K562 (cell line): ENCODE measurements at regions not wholly inside any gene's neighbourhood (a gene's known extent, or its start where the extent isn't known, plus 50 kb on each side); places are given as distances from the start of the nearest gene placed in this dataset.

ENCODE experiments used
- ATAC-seq: fragments of 200-7000 bp; cut with Tn5 transposase; 3 replicates; pipeline ENCODE4 v1.9.1; 2020; ENCODE audit warnings: moderate library complexity
- BruUV-seq: library from RNA; stranded (reverse); fragments of 400-500 nt; replicated peaks from 2 replicates; lab custom pipeline; 2021; lab: Mats Ljungman, UMichigan
- CTCF ChIA-PET: fragments of 300-600 bp; formaldehyde crosslinking; extraction: SDS; loops from one replicate; lab custom pipeline; 2021; ENCODE audit warnings: low intra/inter-chr PET ratio; lab: Yijun Ruan, JAX
- POLR2A ChIA-PET: fragments of 300-600, 350-650 bp; sonication (Branson Sonifier 250); formaldehyde crosslinking; extraction: SDS; loops from one replicate; lab custom pipeline; 2021; ENCODE audit warnings: antibody characterized with exemption, inconsistent platforms; lab: Yijun Ruan, JAX
- DNase-seq, 4 experiments: peaks; one replicate each; pipeline versions ENCODE4 v3.0.0 to v3.0.0-alpha.2; 2011 to 2018; ENCODE audit warnings: low spot score in 3 of 4, mixed read lengths in 3 of 4; ENCODE audit errors: extremely low read depth in 1 of 4
- FAIRE-seq: peaks from 2 replicates; lab custom pipeline; 2011; peaks lifted over from hg19 to GRCh38; lab: Jason Lieb, UNC
- H2AFZ ChIP-seq: 2 replicates; pipeline ENCODE4 v1.6.0; 2011; ENCODE audit warnings: low read depth, low read length, control low read depth, inconsistent platforms
- H3K27ac ChIP-seq: fragments of 200-600 bp; 3 replicates; pipeline ENCODE4 v1.8.0; 2011; ENCODE audit warnings: low read depth, mild to moderate bottlenecking, control low read depth, inconsistent platforms, low read length, moderate library complexity, mixed read lengths; ENCODE audit errors: extremely low read depth
- H3K27me3 ChIP-seq, 2 experiments: fragments of 300-600 bp in 1 of 2; 2 replicates in 1 of 2; 3 replicates in 1 of 2; pipeline versions ENCODE4 v1.6.0 to v1.8.0; 2011; ENCODE audit warnings: inconsistent platforms in 2 of 2, low read length in 2 of 2, mild to moderate bottlenecking in 1 of 2, mixed read lengths in 1 of 2, moderate library complexity in 1 of 2; ENCODE audit not compliant: control insufficient read depth in 2 of 2, insufficient read depth in 2 of 2
- H3K36me3 ChIP-seq: fragments of 300-600 bp; 3 replicates; pipeline ENCODE4 v1.8.0; 2011; ENCODE audit warnings: mild to moderate bottlenecking, low read length, inconsistent platforms; ENCODE audit not compliant: control insufficient read depth, insufficient read depth
- H3K4me1 ChIP-seq, 2 experiments: fragments of 200-600 bp in 1 of 2; replicated peaks in 1 of 2; 2 replicates in 1 of 2; 3 replicates in 1 of 2; pipeline versions ENCODE4 v1.5.1 to v1.8.0; 2011; ENCODE audit warnings: inconsistent platforms in 2 of 2, low read length in 2 of 2, mild to moderate bottlenecking in 1 of 2, mixed read lengths in 1 of 2, moderate library complexity in 1 of 2; ENCODE audit not compliant: control insufficient read depth in 2 of 2, insufficient read depth in 2 of 2
- H3K4me2 ChIP-seq: 2 replicates; pipeline ENCODE4 v1.6.1; 2011; ENCODE audit warnings: low read length, control low read depth, inconsistent platforms, mixed read lengths; ENCODE audit not compliant: insufficient read depth
- H3K4me3 ChIP-seq: fragments of 200-600 bp; sonication (generic), shearing (Covaris generic); 2 replicates; pipeline ENCODE4 v1.5.1; 2016; ENCODE audit warnings: control low read depth, inconsistent platforms
- H3K79me2 ChIP-seq: fragments of 200-600 bp; 3 replicates; pipeline ENCODE4 v1.8.0; 2011; ENCODE audit warnings: low read length, inconsistent platforms; ENCODE audit not compliant: control insufficient read depth, insufficient read depth
- H3K9ac ChIP-seq, 2 experiments: 2 replicates each; pipeline versions ENCODE4 v1.6.0 to v1.6.1; 2011; ENCODE audit warnings: low read depth in 2 of 2, low read length in 2 of 2, control low read depth in 1 of 2, inconsistent platforms in 1 of 2, mild to moderate bottlenecking in 1 of 2, mixed read lengths in 1 of 2; ENCODE audit not compliant: insufficient read depth in 1 of 2
- H3K9me1 ChIP-seq: one replicate; pipeline ENCODE4 v1.6.0; 2011; ENCODE audit warnings: inconsistent platforms, mild to moderate bottlenecking, low read length, moderate library complexity; ENCODE audit not compliant: control insufficient read depth, insufficient read depth
- H3K9me3 ChIP-seq: replicated peaks from 2 replicates; pipeline ENCODE4 v1.5.1; 2011; ENCODE audit warnings: low read depth, low read length, inconsistent platforms; ENCODE audit not compliant: control insufficient read depth, insufficient read depth
- H4K20me1 ChIP-seq: replicated peaks from 2 replicates; pipeline ENCODE4 v1.6.1; 2011; ENCODE audit warnings: low read length, inconsistent platforms, mixed read lengths; ENCODE audit not compliant: control insufficient read depth, insufficient read depth
- ARNT ChIP-seq, 2 experiments: fragments of 450-650 bp; IDR thresholded peaks; 2 replicates each; pipeline ENCODE4 v1.6.1; 2016; ENCODE audit warnings: mild to moderate bottlenecking in 1 of 2
- BRD9 ChIP-seq: fragments of 450-650 bp; IDR thresholded peaks from 2 replicates; pipeline ENCODE4 v1.6.1; 2018; ENCODE audit warnings: low read depth; ENCODE audit not compliant: partially characterized antibody
- HSF4 ChIP-seq: fragments of 250-450 bp; sonication (Bioruptor Pico); IDR thresholded peaks from 2 replicates; pipeline ENCODE4 v2.1.2; 2022; ENCODE audit warnings: mild to moderate bottlenecking, moderate library complexity, borderline replicate concordance
- SMAD1 ChIP-seq: fragments of 150-350 bp; IDR thresholded peaks from 2 replicates; pipeline ENCODE4 v1.6.1; 2014; ENCODE audit warnings: low read length, low read depth; ENCODE audit not compliant: partially characterized antibody
- ZNF174 ChIP-seq: fragments of 250-450 bp; sonication (Bioruptor Pico); IDR thresholded peaks from 2 replicates; pipeline ENCODE4 v1.4.0; 2020; ENCODE audit warnings: mild to moderate bottlenecking
- WGBS: fragments of 100-300 bp; shearing (Covaris generic); methylation state at CpG from one replicate; pipeline ENCODE4 v1.1.6; 2016; ENCODE audit warnings: low coverage, mixed read lengths; ENCODE audit not compliant: insufficient coverage; ENCODE audit errors: missing lambda C conversion rate; 5-methylcytosine and 5-hydroxymethylcytosine counted together
- in situ Hi-C: fragments of 300-500 bp; cut with MboI; formaldehyde crosslinking; loops from 4 replicates; pipeline ENCODE4 v1.15.0; 2018; ENCODE audit warnings: inconsistent platforms, mixed read lengths
- intact Hi-C: fragments of 100-400 bp; cut with micrococcal nuclease; formaldehyde crosslinking; loops from 2 replicates; pipeline ENCODE4 v1.14.2; 2022
- TF ChIP-seq, protein P1 (sequence below): fragments of 250-450 bp; sonication (Bioruptor Pico); IDR thresholded peaks from 2 replicates; pipeline ENCODE4 v1.5.0; 2020; ENCODE audit warnings: mild to moderate bottlenecking
- TF ChIP-seq, protein P2 (sequence below): fragments of 450-650 bp; formaldehyde crosslinking; conservative IDR thresholded peaks from 2 replicates; pipeline ENCODE4 v1.4.0; 2022; ENCODE audit warnings: mild to moderate bottlenecking, missing genetic modification characterization
- TF ChIP-seq, protein P3 (sequence below): sonication (generic); formaldehyde crosslinking; IDR thresholded peaks from 2 replicates; pipeline ENCODE4 v1.8.0; 2022; ENCODE audit warnings: missing genetic modification reagents, mild to moderate bottlenecking, moderate library complexity, borderline replicate concordance

DNA sequence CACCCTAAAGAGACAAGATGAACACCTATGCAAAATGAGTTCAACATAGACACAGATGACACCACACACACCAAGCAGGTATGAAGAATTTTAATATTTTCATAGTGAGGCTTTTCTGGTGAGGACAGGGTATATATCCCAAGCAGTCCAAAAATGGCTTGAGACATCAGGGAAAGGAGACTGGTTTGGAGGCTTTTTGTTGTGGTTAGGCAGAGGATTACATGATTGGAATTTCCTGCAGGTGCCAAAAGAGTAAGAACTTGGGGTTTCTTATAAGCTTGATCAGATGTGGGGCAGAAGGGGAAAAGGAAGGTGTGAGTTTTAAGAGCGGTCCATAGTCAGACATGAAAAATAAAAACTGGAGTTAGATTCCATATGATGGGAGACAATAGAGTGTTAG lies 420.8 kb upstream of the SLITRK1 start:
- no peak overlapping the region for H3K4me3 ChIP-seq
- DNase-seq: no peak
- H3K27me3 ChIP-seq: no peaks in the 10 kb centered on the region
- no peaks in the 10 kb centered on the region for H3K4me1 ChIP-seq
- H3K9ac ChIP-seq: no peak overlapping the region
- no peaks in the 10 kb centered on the region for H3K36me3 ChIP-seq
- no peak overlapping the region for H3K4me2 ChIP-seq
- no peak for FAIRE-seq
- no peaks in the 10 kb centered on the region for H3K79me2 ChIP-seq
- in situ Hi-C loops: no loop called here
- no peak overlapping the region for H3K27ac ChIP-seq
- TF ChIP-seq BRD9 (no peak), ZNF174 (CRISPR knock-in tag) (no peak), ARNT (IDR thresholded peaks at IDR 0.05) (no peak), SMAD1 (no peak), HSF4 (no peak)
- TF ChIP-seq, protein P1, sequence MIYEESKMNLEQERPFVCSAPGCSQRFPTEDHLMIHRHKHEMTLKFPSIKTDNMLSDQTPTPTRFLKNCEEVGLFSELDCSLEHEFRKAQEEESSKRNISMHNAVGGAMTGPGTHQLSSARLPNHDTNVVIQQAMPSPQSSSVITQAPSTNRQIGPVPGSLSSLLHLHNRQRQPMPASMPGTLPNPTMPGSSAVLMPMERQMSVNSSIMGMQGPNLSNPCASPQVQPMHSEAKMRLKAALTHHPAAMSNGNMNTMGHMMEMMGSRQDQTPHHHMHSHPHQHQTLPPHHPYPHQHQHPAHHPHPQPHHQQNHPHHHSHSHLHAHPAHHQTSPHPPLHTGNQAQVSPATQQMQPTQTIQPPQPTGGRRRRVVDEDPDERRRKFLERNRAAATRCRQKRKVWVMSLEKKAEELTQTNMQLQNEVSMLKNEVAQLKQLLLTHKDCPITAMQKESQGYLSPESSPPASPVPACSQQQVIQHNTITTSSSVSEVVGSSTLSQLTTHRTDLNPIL (CRISPR knock-in tag): no peak
- TF ChIP-seq, protein P2, sequence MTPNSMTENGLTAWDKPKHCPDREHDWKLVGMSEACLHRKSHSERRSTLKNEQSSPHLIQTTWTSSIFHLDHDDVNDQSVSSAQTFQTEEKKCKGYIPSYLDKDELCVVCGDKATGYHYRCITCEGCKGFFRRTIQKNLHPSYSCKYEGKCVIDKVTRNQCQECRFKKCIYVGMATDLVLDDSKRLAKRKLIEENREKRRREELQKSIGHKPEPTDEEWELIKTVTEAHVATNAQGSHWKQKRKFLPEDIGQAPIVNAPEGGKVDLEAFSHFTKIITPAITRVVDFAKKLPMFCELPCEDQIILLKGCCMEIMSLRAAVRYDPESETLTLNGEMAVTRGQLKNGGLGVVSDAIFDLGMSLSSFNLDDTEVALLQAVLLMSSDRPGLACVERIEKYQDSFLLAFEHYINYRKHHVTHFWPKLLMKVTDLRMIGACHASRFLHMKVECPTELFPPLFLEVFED (CRISPR knock-in tag): no peak
- TF ChIP-seq, protein P3, sequence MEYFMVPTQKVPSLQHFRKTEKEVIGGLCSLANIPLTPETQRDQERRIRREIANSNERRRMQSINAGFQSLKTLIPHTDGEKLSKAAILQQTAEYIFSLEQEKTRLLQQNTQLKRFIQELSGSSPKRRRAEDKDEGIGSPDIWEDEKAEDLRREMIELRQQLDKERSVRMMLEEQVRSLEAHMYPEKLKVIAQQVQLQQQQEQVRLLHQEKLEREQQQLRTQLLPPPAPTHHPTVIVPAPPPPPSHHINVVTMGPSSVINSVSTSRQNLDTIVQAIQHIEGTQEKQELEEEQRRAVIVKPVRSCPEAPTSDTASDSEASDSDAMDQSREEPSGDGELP (CRISPR knock-in tag): no peak
- no peak for ATAC-seq
- H3K9me3 ChIP-seq: no peaks in the 10 kb centered on the region
- WGBS: 20% methylated on average over 1 of the region's 1 CpG
- no peak overlapping the region for H2AFZ ChIP-seq
- ChIA-PET CTCF (no interaction called here), POLR2A (no interaction called here)
- no peaks in the 10 kb centered on the region for H3K9me1 ChIP-seq
- H4K20me1 ChIP-seq: no peaks in the 10 kb centered on the region
- intact Hi-C loops: no loop called here
- no TSS peak for BruUV-seq
